BE2C (cell line): ENCODE measurements at regions not wholly inside any gene's neighbourhood (a gene's known extent, or its start where the extent isn't known, plus 50 kb on each side); places are given as distances from the start of the nearest gene placed in this dataset.

Source experiments
- DNase-seq: peaks from one replicate; pipeline ENCODE4 v3.0.0-alpha.2; 2020
- H3K27me3 ChIP-seq: fragments of 250-450 bp; sonication (Bioruptor Pico); 2 replicates; pipeline ENCODE4 v1.5.1; 2020; ENCODE audit warnings: mild to moderate bottlenecking
- H3K36me3 ChIP-seq: fragments of 250-450 bp; sonication (Bioruptor Pico); 2 replicates; pipeline ENCODE4 v1.5.1; 2020; ENCODE audit warnings: mild to moderate bottlenecking
- H3K4me1 ChIP-seq: fragments of 250-450 bp; sonication (Bioruptor Pico); 2 replicates; pipeline ENCODE4 v1.5.1; 2020
- H3K4me3 ChIP-seq: 2 replicates; pipeline ENCODE4 v1.5.1; 2011; ENCODE audit warnings: low read depth, low read length
- H3K9me3 ChIP-seq: fragments of 250-450 bp; sonication (Bioruptor Pico); 2 replicates; pipeline ENCODE4 v1.5.1; 2020
- CTCF ChIP-seq: IDR thresholded peaks from 2 replicates; pipeline ENCODE4 v1.5.1; 2012; ENCODE audit warnings: mild to moderate bottlenecking, low read depth, low read length

DNA sequence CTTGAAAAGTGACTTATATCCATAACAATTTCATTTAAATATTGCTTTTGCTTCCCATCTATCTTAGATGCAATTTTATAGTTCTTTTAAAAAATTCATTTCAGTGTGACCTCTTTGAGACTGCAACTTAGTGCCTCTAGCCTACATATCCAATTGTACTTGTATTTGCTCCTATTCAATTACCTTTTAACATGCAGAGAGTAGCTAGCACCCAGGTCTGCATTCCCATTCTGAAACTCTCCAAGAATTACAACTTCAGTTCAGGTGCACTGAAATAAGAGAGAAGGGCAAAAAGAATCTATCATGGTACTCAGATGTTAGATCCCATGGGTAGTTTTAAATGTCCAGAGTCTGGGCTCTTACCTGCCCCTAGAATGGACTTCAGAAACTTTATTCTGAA is 765.4 kb upstream of the SLC35B3 start:
- Histone ChIP-seq H3K36me3 (no peaks in the 10 kb centered on the region), H3K4me3 (no peak overlapping the region), H3K9me3 (no peaks in the 10 kb centered on the region), H3K4me1 (no peaks in the 10 kb centered on the region), H3K27me3 (no peaks in the 10 kb centered on the region)
- TF ChIP-seq CTCF = no peak
- DNase-seq = no peak

DNA sequence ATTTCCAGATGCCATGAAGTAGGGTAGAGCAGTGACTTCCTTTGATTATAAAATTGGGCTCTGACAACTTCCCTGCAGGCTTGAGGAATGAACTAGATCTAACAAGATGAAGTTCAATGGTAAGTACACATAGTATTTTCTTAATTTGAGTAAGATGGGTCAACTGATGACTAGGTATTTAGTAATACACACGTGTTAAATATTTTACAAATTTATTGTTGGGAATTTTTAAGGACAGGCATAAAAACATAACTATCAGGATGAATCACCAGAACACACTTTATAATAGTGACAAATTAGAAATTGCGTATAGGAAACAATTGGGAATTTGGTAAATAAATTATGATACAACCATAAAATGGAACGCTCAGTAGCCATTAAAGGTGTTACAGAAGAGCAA is 762.4 kb upstream of the SLC35B3 start:
- TF ChIP-seq CTCF = no peak
- Histone ChIP-seq H3K27me3 (no peaks in the 10 kb centered on the region), H3K9me3 (no peaks in the 10 kb centered on the region), H3K4me1 (no peaks in the 10 kb centered on the region), H3K4me3 (no peak overlapping the region), H3K36me3 (no peaks in the 10 kb centered on the region)
- no peak for DNase-seq

DNA sequence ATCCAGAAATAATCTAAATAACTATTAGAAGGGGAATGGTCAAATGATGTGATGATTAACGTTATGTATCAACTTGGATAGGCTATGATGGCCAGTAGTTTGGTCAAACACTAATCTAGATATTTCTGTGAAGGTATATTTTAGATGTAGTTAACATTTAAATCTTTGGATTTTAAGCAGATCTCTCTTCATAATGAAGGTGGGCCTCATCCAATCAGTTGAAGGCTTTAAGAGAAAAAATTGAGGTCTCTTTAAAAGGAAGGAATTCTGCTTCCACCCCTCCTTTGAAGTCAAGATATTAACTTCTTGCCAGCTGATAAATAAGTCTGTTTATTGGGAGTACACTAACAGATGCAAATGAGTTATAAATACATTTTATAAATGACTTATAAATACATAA is 760.0 kb upstream of the SLC35B3 start:
- no peaks in the 10 kb centered on the region for H3K27me3 ChIP-seq
- no peak overlapping the region for H3K4me3 ChIP-seq
- no peak for DNase-seq
- no peaks in the 10 kb centered on the region for H3K9me3 ChIP-seq
- no peak for TF ChIP-seq CTCF
- H3K36me3 ChIP-seq = no peaks in the 10 kb centered on the region
- H3K4me1 ChIP-seq = no peaks in the 10 kb centered on the region

GRCh38 chr6:9192405-9192909 is 757.1 kb upstream of the SLC35B3 start:
- H3K36me3 ChIP-seq = no peaks in the 10 kb centered on the region
- DNase-seq = no peak
- no peak for TF ChIP-seq CTCF
- H3K4me1 ChIP-seq = no peaks in the 10 kb centered on the region
- no peaks in the 10 kb centered on the region for H3K27me3 ChIP-seq
- no peak overlapping the region for H3K4me3 ChIP-seq
- no peaks in the 10 kb centered on the region; the same call in 1 of the 2 replicates for H3K9me3 ChIP-seq

GRCh38 chr6:9186148-9186547 is 750.8 kb upstream of the SLC35B3 start:
- Histone ChIP-seq H3K27me3 (no peaks in the 10 kb centered on the region), H3K4me3 (no peak overlapping the region), H3K4me1 (no peaks in the 10 kb centered on the region), H3K36me3 (no peaks in the 10 kb centered on the region), H3K9me3 (no peaks in the 10 kb centered on the region; the same call in 1 of the 2 replicates)
- no peak for TF ChIP-seq CTCF
- DNase-seq = no peak

DNA sequence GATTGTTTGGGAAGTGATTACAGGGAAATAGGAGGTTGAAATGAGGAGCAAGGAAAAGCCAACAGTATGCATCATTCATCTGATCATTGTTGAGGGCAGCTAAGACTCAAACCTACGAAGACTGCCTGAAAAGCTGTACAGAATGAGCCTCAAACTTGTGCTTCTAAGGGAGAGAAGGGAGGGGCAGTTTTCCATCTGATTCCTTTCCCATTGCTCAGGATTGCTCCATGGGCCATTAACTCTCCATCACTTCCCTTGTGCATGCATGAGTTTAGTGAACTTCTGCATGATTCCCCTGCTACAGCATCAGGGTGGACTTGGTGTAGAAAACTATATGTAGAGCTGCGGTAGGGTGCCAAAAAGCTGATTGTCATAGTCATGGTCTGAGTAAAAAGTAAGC is 742.7 kb upstream of the SLC35B3 start:
- no peak for DNase-seq
- no peak for TF ChIP-seq CTCF
- H3K27me3 ChIP-seq = no peaks in the 10 kb centered on the region
- no peak overlapping the region for H3K4me3 ChIP-seq
- H3K36me3 ChIP-seq = no peaks in the 10 kb centered on the region
- H3K9me3 ChIP-seq = no peaks in the 10 kb centered on the region; the same call in 1 of the 2 replicates
- H3K4me1 ChIP-seq = no peaks in the 10 kb centered on the region
